GM12878 (cell line): ENCODE measurements at regions not wholly inside any gene's neighbourhood (a gene's known extent, or its start where the extent isn't known, plus 50 kb on each side); places are given as distances from the start of the nearest gene placed in this dataset.

Source experiments
- ATF3 ChIP-seq: IDR thresholded peaks from 2 replicates; pipeline ENCODE4 v1.6.1; 2011; ENCODE audit warnings: low read depth, mild to moderate bottlenecking, low read length, moderate library complexity, borderline replicate concordance; ENCODE audit errors: extremely low read depth
- CBFB ChIP-seq: IDR thresholded peaks from 2 replicates; pipeline ENCODE4 v1.6.1; 2016; ENCODE audit warnings: antibody characterized with exemption, low read depth
- EP300 ChIP-seq, 2 experiments: fragments of 150-350 bp in 1 of 2; IDR thresholded peaks; 2 replicates each; pipeline ENCODE4 v1.6.1; 2011 to 2012; ENCODE audit warnings: low read depth in 2 of 2, low read length in 2 of 2, borderline replicate concordance in 1 of 2, improper control_type of control experiment in 1 of 2, inconsistent platforms in 1 of 2; ENCODE audit not compliant: control insufficient read depth in 1 of 2
- EZH2 ChIP-seq: IDR thresholded peaks from 2 replicates; pipeline ENCODE4 v1.6.1; 2012; ENCODE audit warnings: low read depth, mild to moderate bottlenecking, control low read depth, inconsistent platforms, low read length, borderline replicate concordance; ENCODE audit not compliant: control insufficient read depth
- IKZF1 ChIP-seq: fragments of 450-650 bp; conservative IDR thresholded peaks from 2 replicates; pipeline ENCODE4 v1.6.1; 2017; ENCODE audit warnings: antibody characterized with exemption, mild to moderate bottlenecking
- MEF2A ChIP-seq: IDR thresholded peaks from 2 replicates; pipeline ENCODE4 v1.6.1; 2011; ENCODE audit warnings: low read depth, mild to moderate bottlenecking, low read length, moderate library complexity; ENCODE audit not compliant: insufficient read depth
- MLLT1 ChIP-seq: fragments of 450-650 bp; IDR thresholded peaks from 2 replicates; pipeline ENCODE4 v1.6.1; 2016; ENCODE audit warnings: mild to moderate bottlenecking
- POLR2A ChIP-seq: IDR thresholded peaks from 2 replicates; pipeline ENCODE4 v1.6.1; 2011; ENCODE audit warnings: low read depth, mild to moderate bottlenecking, low read length
- SUZ12 ChIP-seq: fragments of 200-600 bp; sonication (generic); IDR thresholded peaks from one replicate; pipeline ENCODE4 v1.6.1; 2018; ENCODE audit warnings: antibody characterized with exemption, mild to moderate bottlenecking; ENCODE audit not compliant: unreplicated experiment
- YY1 ChIP-seq: IDR thresholded peaks from 2 replicates; pipeline ENCODE4 v1.6.1; 2011; ENCODE audit warnings: low read depth, mild to moderate bottlenecking, low read length
- ZNF274 ChIP-seq: IDR thresholded peaks from one replicate; pipeline ENCODE4 v1.8.0; 2011; ENCODE audit not compliant: insufficient read length, insufficient read depth

- TF ChIP-seq IKZF1 (no peak), CBFB (no peak), MEF2A (no peak), YY1 (no peak), SUZ12 (no peak), EP300 (IDR thresholded peaks at IDR 0.05; ENCODE audit: borderline replicate concordance in 1 of 2, control insufficient read depth in 1 of 2, low read depth in 2 of 2, low read length in 2 of 2) (no peak), MLLT1 (no peak), POLR2A (no peak), ATF3 (no peak), ZNF274 (no peak), EZH2 (no peak)
Observed at GRCh38 chr4:138650495-138650894, 365.1 kb upstream of the NOCT start.
